ENCODE measurements at regions not wholly inside any gene's neighbourhood (a gene's known extent, or its start where the extent isn't known, plus 50 kb on each side); places are given as distances from the start of the nearest gene placed in this dataset.
"Not testable (repeated sequence)": the region's sequence is repeated elsewhere in the genome, so short reads cannot be mapped to it uniquely, and the experiment has no call there.

- DNase-seq (ENCODE audit: low read depth), result no peak
- in situ Hi-C loops (cut with HindIII; ENCODE audit: low pct_unique_long_range_greater_than_20kb, low sequenced_read_pairs), result no loop called here
These were observed 1120.0 kb upstream of the CDH10 start for GRCh38 chr5:25764733-25765132.

GRCh38 chr5:25763781-25764180 is 1119.0 kb upstream of the CDH10 start:
- DNase-seq (ENCODE audit: low read depth), result no peak
- in situ Hi-C loops (cut with HindIII; ENCODE audit: low pct_unique_long_range_greater_than_20kb, low sequenced_read_pairs), result no loop called here

GRCh38 chr5:25754895-25755294 is 1110.1 kb upstream of the CDH10 start:
- in situ Hi-C loops (cut with HindIII; ENCODE audit: low pct_unique_long_range_greater_than_20kb, low sequenced_read_pairs), result no loop called here
- peak; percentile 11 for DNase-seq (ENCODE audit: low read depth)

GRCh38 chr5:25744908-25745307 is 1100.1 kb upstream of the CDH10 start:
- DNase-seq (ENCODE audit: low read depth), result no peak
- in situ Hi-C loops (cut with HindIII; ENCODE audit: low pct_unique_long_range_greater_than_20kb, low sequenced_read_pairs), result no loop called here

GRCh38 chr5:25716680-25717079 is 1071.9 kb upstream of the CDH10 start:
- in situ Hi-C loops (cut with HindIII; ENCODE audit: low pct_unique_long_range_greater_than_20kb, low sequenced_read_pairs), result no loop called here
- no peak for DNase-seq (ENCODE audit: low read depth)

GRCh38 chr5:25713259-25713658 is 1068.5 kb upstream of the CDH10 start:
- no peak for DNase-seq (ENCODE audit: low read depth)
- in situ Hi-C loops (cut with HindIII; ENCODE audit: low pct_unique_long_range_greater_than_20kb, low sequenced_read_pairs), result no loop called here

GRCh38 chr5:25707093-25707492 is 1062.3 kb upstream of the CDH10 start:
- in situ Hi-C loops (cut with HindIII; ENCODE audit: low pct_unique_long_range_greater_than_20kb, low sequenced_read_pairs), result no loop called here

GRCh38 chr5:25701936-25702335 is 1057.2 kb upstream of the CDH10 start:
- in situ Hi-C loops (cut with HindIII; ENCODE audit: low pct_unique_long_range_greater_than_20kb, low sequenced_read_pairs), result no loop called here
- DNase-seq (ENCODE audit: low read depth), result no peak

More at GRCh38 chr5:25707093-25707492, 1062.3 kb upstream of the CDH10 start:
- no peak for DNase-seq (ENCODE audit: low read depth)

GRCh38 chr5:25694801-25695200 is 1050.0 kb upstream of the CDH10 start:
- DNase-seq (ENCODE audit: low read depth), result no peak
- in situ Hi-C loops (cut with HindIII; ENCODE audit: low pct_unique_long_range_greater_than_20kb, low sequenced_read_pairs), result no loop called here

GRCh38 chr5:25688156-25688555 is 1043.4 kb upstream of the CDH10 start:
- in situ Hi-C loops (cut with HindIII; ENCODE audit: low pct_unique_long_range_greater_than_20kb, low sequenced_read_pairs), result no loop called here
- DNase-seq (ENCODE audit: low read depth), result no peak

GRCh38 chr5:25669645-25670401 is 1025.0 kb upstream of the CDH10 start:
- no peak for DNase-seq (ENCODE audit: low read depth)
- in situ Hi-C loops (cut with HindIII; ENCODE audit: low pct_unique_long_range_greater_than_20kb, low sequenced_read_pairs), result no loop called here

GRCh38 chr5:25662610-25663009 is 1017.8 kb upstream of the CDH10 start:
- in situ Hi-C loops (cut with HindIII; ENCODE audit: low pct_unique_long_range_greater_than_20kb, low sequenced_read_pairs), result no loop called here
- DNase-seq (ENCODE audit: low read depth), result no peak

- in situ Hi-C loops (cut with HindIII; ENCODE audit: low pct_unique_long_range_greater_than_20kb, low sequenced_read_pairs); DNase-seq (ENCODE audit: low read depth): not testable (repeated sequence)
These were observed 1005.5 kb upstream of the CDH10 start for GRCh38 chr5:25650316-25650715.

- DNase-seq (ENCODE audit: low read depth), result no peak
- in situ Hi-C loops (cut with HindIII; ENCODE audit: low pct_unique_long_range_greater_than_20kb, low sequenced_read_pairs), result no loop called here
These were observed 1005.0 kb upstream of the CDH10 start for GRCh38 chr5:25649628-25650265.

- DNase-seq (ENCODE audit: low read depth), result no peak
- in situ Hi-C loops (cut with HindIII; ENCODE audit: low pct_unique_long_range_greater_than_20kb, low sequenced_read_pairs), result no loop called here
These were observed 1001.9 kb upstream of the CDH10 start for GRCh38 chr5:25646421-25647341.

- in situ Hi-C loops (cut with HindIII; ENCODE audit: low pct_unique_long_range_greater_than_20kb, low sequenced_read_pairs), result no loop called here
- DNase-seq (ENCODE audit: low read depth), result no peak
These were observed 996.3 kb upstream of the CDH10 start for GRCh38 chr5:25641124-25641523.

GRCh38 chr5:25619273-25619672 is 974.5 kb upstream of the CDH10 start:
- in situ Hi-C loops (cut with HindIII; ENCODE audit: low pct_unique_long_range_greater_than_20kb, low sequenced_read_pairs), result no loop called here
- no peak for DNase-seq (ENCODE audit: low read depth)

- no peak for DNase-seq (ENCODE audit: low read depth)
- in situ Hi-C loops (cut with HindIII; ENCODE audit: low pct_unique_long_range_greater_than_20kb, low sequenced_read_pairs), result no loop called here
These were observed 974.0 kb upstream of the CDH10 start for GRCh38 chr5:25618821-25619220.

- in situ Hi-C loops (cut with HindIII; ENCODE audit: low pct_unique_long_range_greater_than_20kb, low sequenced_read_pairs), result no loop called here
- no peak for DNase-seq (ENCODE audit: low read depth)
These were observed 969.7 kb upstream of the CDH10 start for GRCh38 chr5:25614466-25614865.
